NT2/D1 (cell line): ENCODE measurements at regions not wholly inside any gene's neighbourhood (a gene's known extent, or its start where the extent isn't known, plus 50 kb on each side); places are given as distances from the start of the nearest gene placed in this dataset.
"Not testable (repeated sequence)": the region's sequence is repeated elsewhere in the genome, so short reads cannot be mapped to it uniquely, and the experiment has no call there.

Source experiments
- YY1 ChIP-seq: IDR thresholded peaks from 2 replicates; pipeline ENCODE4 v1.6.1; 2011; ENCODE audit not compliant: insufficient read length, insufficient read depth
- ZNF274 ChIP-seq: IDR thresholded peaks from 2 replicates; pipeline ENCODE4 v1.6.1; 2011; ENCODE audit warnings: mild to moderate bottlenecking, low read depth, low read length

DNA sequence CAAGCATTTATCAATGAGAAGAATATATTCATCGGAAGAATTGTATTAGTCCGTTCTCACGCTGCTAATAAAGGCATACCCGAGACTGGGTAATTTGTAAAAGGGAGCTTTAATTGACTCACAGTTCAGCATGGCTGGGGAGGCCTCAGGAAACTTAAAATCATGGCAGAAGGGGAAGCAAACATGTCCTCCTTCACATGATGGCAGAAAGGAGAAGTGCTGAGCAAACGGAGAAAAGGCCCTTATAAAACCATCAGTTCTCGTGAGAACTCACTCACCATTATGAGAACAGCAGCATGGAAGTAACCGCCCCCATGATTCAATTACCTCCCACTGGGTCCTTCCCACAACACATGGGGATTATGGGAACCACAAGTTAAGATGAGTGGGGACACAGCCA, 1688.2 kb downstream of the SPATA31A7 start:
- not testable (repeated sequence) for TF ChIP-seq YY1, ZNF274
